ENCODE measurements at regions not wholly inside any gene's neighbourhood (a gene's known extent, or its start where the extent isn't known, plus 50 kb on each side); places are given as distances from the start of the nearest gene placed in this dataset.

DNA sequence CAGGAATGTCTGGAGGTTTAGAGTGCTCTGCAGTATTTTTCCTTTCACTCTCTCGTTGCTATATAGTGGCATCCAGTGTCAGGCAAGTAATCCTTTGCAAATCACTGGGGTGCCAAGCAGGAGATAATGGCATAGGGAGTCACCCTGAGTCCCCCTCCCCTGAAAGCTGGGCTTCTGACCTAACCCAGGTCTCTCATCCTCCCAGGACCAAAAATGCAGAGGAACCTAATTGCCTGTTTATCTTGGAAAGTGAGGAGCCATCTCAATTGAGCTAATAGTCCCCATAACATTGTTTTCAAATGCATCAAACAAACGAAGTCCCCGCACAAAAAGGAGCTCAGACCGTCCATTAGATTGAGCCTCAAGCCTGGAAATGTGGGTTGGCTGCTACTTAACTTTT lies 368.0 kb upstream of the IRX2 start:
- H3K9me2 ChIP-seq (ENCODE audit: insufficient read depth), result no peaks in the 10 kb centered on the region
- H3K4me3 ChIP-seq (replicated peaks in 1 of 2; ENCODE audit: low read depth in 1 of 2, low read length in 2 of 2), result no peak overlapping the region
- no peaks in the 10 kb centered on the region for H3K27me3 ChIP-seq (ENCODE audit: insufficient read depth, low read length)
- no peak for DNase-seq (ENCODE audit: low read depth, low spot score)
- TF ChIP-seq SP1 (IDR thresholded peaks at IDR 0.05; ENCODE audit: low read depth), result no peak
- H3K9me3 ChIP-seq (ENCODE audit: control insufficient read depth in 1 of 2, insufficient read depth in 1 of 2, low read depth in 1 of 2, low read length in 2 of 2), result peaks cover 13 to 25% of the 10 kb centered on the region in 2 experiments; a peak in 2 of 4 replicates
- no peaks in the 10 kb centered on the region for H3K36me3 ChIP-seq (ENCODE audit: control insufficient read depth in 1 of 2, insufficient read depth in 2 of 2, low read length in 2 of 2)
- POLR2A ChIA-PET, result no interaction called here
- no peaks in the 10 kb centered on the region for H3K4me1 ChIP-seq (ENCODE audit: control insufficient read depth in 1 of 2, insufficient read depth in 2 of 2, low read length in 2 of 2)
- no peaks in the 10 kb centered on the region for H4K20me1 ChIP-seq (ENCODE audit: insufficient read depth)
- RAD21 ChIA-PET (ENCODE audit: low non-redundant PET in 1 of 2, low total read pairs in 2 of 2, uncharacterized antibody in 2 of 2, unreplicated experiment in 2 of 2), result no interaction called here
- intact Hi-C loops (cut with micrococcal nuclease), result no loop called here
- H3K27ac ChIP-seq (ENCODE audit: low read depth, low read length), result no peak overlapping the region
- no peak for ATAC-seq
- H3K79me2 ChIP-seq (ENCODE audit: insufficient read depth, low read length), result no peaks in the 10 kb centered on the region
- no TSS peak for BruUV-seq (replicated peaks)
- CTCF ChIA-PET, result no interaction called here
- H3K9ac ChIP-seq (ENCODE audit: low read length), result no peak overlapping the region
- H3K4me2 ChIP-seq (ENCODE audit: low read length), result no peak overlapping the region
- H2AFZ ChIP-seq (ENCODE audit: low read depth, low read length, poor library complexity, severe bottlenecking), result no peak overlapping the region

DNA sequence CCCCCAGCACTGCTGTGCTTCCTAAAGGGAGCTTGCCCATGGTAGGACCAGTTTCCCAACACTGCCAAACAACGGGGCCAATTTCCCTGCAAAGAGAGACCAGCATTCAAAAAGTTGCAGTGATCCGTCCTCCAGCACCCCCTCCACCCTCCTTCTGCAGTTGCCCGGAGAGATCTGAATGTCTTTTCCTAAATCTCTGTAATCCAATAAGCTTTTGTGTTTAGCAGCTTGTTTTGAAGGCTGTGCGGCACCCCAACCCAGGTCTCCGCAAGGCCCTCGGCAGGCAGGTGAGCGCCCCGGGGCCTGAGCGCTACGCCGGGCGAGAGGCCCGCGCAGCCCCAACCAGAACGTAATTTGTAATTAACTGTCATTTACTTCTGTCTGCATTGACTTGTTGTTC lies 366.9 kb upstream of the IRX2 start:
- Histone ChIP-seq H3K4me1 (ENCODE audit: control insufficient read depth in 1 of 2, insufficient read depth in 2 of 2, low read length in 2 of 2) (no peaks in the 10 kb centered on the region), H3K9ac (ENCODE audit: low read length) (no peak overlapping the region), H3K4me2 (ENCODE audit: low read length) (no peak overlapping the region), H3K9me2 (ENCODE audit: insufficient read depth) (no peaks in the 10 kb centered on the region), H3K9me3 (ENCODE audit: control insufficient read depth in 1 of 2, insufficient read depth in 1 of 2, low read depth in 1 of 2, low read length in 2 of 2) (peaks cover 13 to 25% of the 10 kb centered on the region in 2 experiments; a peak in 2 of 4 replicates), H3K27me3 (ENCODE audit: insufficient read depth, low read length) (no peaks in the 10 kb centered on the region), H3K4me3 (replicated peaks in 1 of 2; ENCODE audit: low read depth in 1 of 2, low read length in 2 of 2) (no peak overlapping the region), H4K20me1 (ENCODE audit: insufficient read depth) (no peaks in the 10 kb centered on the region), H2AFZ (ENCODE audit: low read depth, low read length, poor library complexity, severe bottlenecking) (no peak overlapping the region), H3K36me3 (ENCODE audit: control insufficient read depth in 1 of 2, insufficient read depth in 2 of 2, low read length in 2 of 2) (no peaks in the 10 kb centered on the region), H3K27ac (ENCODE audit: low read depth, low read length) (no peak overlapping the region), H3K79me2 (ENCODE audit: insufficient read depth, low read length) (no peaks in the 10 kb centered on the region)
- intact Hi-C loops (cut with micrococcal nuclease), result no loop called here
- ATAC-seq (no peak), DNase-seq (ENCODE audit: low read depth, low spot score) (no peak)
- ChIA-PET CTCF (no interaction called here), RAD21 (ENCODE audit: low non-redundant PET in 1 of 2, low total read pairs in 2 of 2, uncharacterized antibody in 2 of 2, unreplicated experiment in 2 of 2) (no interaction called here), POLR2A (no interaction called here)
- no TSS peak for BruUV-seq (replicated peaks)
- no peak for TF ChIP-seq RAD21 (IDR thresholded peaks at IDR 0.05; ENCODE audit: low read depth)
- TF ChIP-seq, protein P1, sequence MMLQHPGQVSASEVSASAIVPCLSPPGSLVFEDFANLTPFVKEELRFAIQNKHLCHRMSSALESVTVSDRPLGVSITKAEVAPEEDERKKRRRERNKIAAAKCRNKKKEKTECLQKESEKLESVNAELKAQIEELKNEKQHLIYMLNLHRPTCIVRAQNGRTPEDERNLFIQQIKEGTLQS (IDR thresholded peaks at IDR 0.05), result no peak
- TF ChIP-seq SRF (IDR thresholded peaks at IDR 0.05; ENCODE audit: low read depth), result no peak
- TF ChIP-seq SIN3A (IDR thresholded peaks at IDR 0.05; ENCODE audit: low read depth), result no peak
- TF ChIP-seq SP1 (IDR thresholded peaks at IDR 0.05; ENCODE audit: low read depth), result no peak
- TF ChIP-seq POLR2A (IDR thresholded peaks at IDR 0.05; ENCODE audit: borderline replicate concordance, extremely low read depth, insufficient read depth, insufficient read length), result no peak
- no peak for TF ChIP-seq TCF7L2 (IDR thresholded peaks at IDR 0.05; ENCODE audit: borderline replicate concordance, extremely low read depth, insufficient read depth, insufficient read length)
- TF ChIP-seq, protein P2, sequence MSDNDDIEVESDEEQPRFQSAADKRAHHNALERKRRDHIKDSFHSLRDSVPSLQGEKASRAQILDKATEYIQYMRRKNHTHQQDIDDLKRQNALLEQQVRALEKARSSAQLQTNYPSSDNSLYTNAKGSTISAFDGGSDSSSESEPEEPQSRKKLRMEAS (IDR thresholded peaks at IDR 0.05), result no peak
- no peak for TF ChIP-seq YY1 (IDR thresholded peaks at IDR 0.05; ENCODE audit: extremely low read depth, insufficient replicate concordance, low read depth, low read length)
- no peak for TF ChIP-seq POLR2AphosphoS5 (IDR thresholded peaks at IDR 0.05; ENCODE audit: low read depth, low read length)
- TF ChIP-seq JUND (IDR thresholded peaks at IDR 0.05), result no peak
- no peak for TF ChIP-seq EZH2phosphoT487 (IDR thresholded peaks at IDR 0.05; ENCODE audit: borderline replicate concordance)
- TF ChIP-seq, protein P3, sequence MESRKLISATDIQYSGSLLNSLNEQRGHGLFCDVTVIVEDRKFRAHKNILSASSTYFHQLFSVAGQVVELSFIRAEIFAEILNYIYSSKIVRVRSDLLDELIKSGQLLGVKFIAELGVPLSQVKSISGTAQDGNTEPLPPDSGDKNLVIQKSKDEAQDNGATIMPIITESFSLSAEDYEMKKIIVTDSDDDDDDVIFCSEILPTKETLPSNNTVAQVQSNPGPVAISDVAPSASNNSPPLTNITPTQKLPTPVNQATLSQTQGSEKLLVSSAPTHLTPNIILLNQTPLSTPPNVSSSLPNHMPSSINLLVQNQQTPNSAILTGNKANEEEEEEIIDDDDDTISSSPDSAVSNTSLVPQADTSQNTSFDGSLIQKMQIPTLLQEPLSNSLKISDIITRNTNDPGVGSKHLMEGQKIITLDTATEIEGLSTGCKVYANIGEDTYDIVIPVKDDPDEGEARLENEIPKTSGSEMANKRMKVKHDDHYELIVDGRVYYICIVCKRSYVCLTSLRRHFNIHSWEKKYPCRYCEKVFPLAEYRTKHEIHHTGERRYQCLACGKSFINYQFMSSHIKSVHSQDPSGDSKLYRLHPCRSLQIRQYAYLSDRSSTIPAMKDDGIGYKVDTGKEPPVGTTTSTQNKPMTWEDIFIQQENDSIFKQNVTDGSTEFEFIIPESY (IDR thresholded peaks at IDR 0.05; ENCODE audit: extremely low read depth, insufficient replicate concordance, low read length), result no peak
- TF ChIP-seq ZNF274 (IDR thresholded peaks at IDR 0.05; ENCODE audit: low read depth, low read length), result no peak
- TF ChIP-seq FOSL1 (IDR thresholded peaks at IDR 0.05; ENCODE audit: low read depth), result no peak
- TF ChIP-seq ZFX (IDR thresholded peaks at IDR 0.05), result no peak
- TF ChIP-seq, protein P4, sequence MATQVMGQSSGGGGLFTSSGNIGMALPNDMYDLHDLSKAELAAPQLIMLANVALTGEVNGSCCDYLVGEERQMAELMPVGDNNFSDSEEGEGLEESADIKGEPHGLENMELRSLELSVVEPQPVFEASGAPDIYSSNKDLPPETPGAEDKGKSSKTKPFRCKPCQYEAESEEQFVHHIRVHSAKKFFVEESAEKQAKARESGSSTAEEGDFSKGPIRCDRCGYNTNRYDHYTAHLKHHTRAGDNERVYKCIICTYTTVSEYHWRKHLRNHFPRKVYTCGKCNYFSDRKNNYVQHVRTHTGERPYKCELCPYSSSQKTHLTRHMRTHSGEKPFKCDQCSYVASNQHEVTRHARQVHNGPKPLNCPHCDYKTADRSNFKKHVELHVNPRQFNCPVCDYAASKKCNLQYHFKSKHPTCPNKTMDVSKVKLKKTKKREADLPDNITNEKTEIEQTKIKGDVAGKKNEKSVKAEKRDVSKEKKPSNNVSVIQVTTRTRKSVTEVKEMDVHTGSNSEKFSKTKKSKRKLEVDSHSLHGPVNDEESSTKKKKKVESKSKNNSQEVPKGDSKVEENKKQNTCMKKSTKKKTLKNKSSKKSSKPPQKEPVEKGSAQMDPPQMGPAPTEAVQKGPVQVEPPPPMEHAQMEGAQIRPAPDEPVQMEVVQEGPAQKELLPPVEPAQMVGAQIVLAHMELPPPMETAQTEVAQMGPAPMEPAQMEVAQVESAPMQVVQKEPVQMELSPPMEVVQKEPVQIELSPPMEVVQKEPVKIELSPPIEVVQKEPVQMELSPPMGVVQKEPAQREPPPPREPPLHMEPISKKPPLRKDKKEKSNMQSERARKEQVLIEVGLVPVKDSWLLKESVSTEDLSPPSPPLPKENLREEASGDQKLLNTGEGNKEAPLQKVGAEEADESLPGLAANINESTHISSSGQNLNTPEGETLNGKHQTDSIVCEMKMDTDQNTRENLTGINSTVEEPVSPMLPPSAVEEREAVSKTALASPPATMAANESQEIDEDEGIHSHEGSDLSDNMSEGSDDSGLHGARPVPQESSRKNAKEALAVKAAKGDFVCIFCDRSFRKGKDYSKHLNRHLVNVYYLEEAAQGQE (IDR thresholded peaks at IDR 0.05; ENCODE audit: low read depth), result no peak
